ES-I3 (cell line): ENCODE measurements at regions not wholly inside any gene's neighbourhood (a gene's known extent, or its start where the extent isn't known, plus 50 kb on each side); places are given as distances from the start of the nearest gene placed in this dataset.

Experiments
- H3K36me3 ChIP-seq: 2 replicates; pipeline ENCODE4 v1.6.1; 2013; ENCODE audit warnings: mild to moderate bottlenecking, low read length, control low read depth, moderate library complexity; ENCODE audit not compliant: insufficient read depth
- H3K4me1 ChIP-seq: 2 replicates; pipeline ENCODE4 v1.6.1; 2013; ENCODE audit warnings: mild to moderate bottlenecking, control low read depth, low read length; ENCODE audit not compliant: insufficient read depth
- H3K9ac ChIP-seq: 2 replicates; pipeline ENCODE4 v1.6.1; 2013; ENCODE audit warnings: low read depth, mild to moderate bottlenecking, low read length, moderate library complexity
- H3K9me3 ChIP-seq: 2 replicates; pipeline ENCODE4 v1.6.1; 2013; ENCODE audit warnings: mild to moderate bottlenecking, low read length, moderate library complexity; ENCODE audit not compliant: control insufficient read depth, insufficient read depth

- Histone ChIP-seq H3K36me3 (no peaks in the 10 kb centered on the region), H3K4me1 (no peaks in the 10 kb centered on the region), H3K9me3 (no peaks in the 10 kb centered on the region), H3K9ac (no peak overlapping the region)
Measured at GRCh38 chr1:36609241-36610027, 126.7 kb upstream of the CSF3R start.

GRCh38 chr1:36608272-36608671 lies 125.6 kb upstream of the CSF3R start:
- Histone ChIP-seq H3K9ac (no peak overlapping the region), H3K4me1 (no peaks in the 10 kb centered on the region), H3K36me3 (no peaks in the 10 kb centered on the region), H3K9me3 (no peaks in the 10 kb centered on the region)

DNA sequence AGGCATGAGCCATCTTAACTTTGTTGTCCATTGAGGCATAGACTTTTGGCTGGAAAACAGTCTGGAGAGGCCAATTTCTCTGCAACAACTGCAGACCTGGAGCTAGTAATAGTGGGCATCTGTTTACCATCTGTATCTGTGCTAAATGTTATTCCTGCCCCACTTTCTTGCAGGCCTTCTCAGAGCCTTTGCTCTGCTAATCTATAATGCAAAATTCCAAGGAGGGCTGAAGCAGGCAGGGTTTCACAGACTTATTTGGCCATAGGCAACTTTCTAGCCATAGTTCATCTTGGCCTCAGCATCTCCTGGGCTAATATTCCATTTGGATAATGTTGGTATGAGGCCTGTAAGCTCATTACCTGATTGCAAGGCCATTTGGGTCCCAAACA lies 124.5 kb upstream of the CSF3R start:
- no peak overlapping the region for H3K9ac ChIP-seq

DNA sequence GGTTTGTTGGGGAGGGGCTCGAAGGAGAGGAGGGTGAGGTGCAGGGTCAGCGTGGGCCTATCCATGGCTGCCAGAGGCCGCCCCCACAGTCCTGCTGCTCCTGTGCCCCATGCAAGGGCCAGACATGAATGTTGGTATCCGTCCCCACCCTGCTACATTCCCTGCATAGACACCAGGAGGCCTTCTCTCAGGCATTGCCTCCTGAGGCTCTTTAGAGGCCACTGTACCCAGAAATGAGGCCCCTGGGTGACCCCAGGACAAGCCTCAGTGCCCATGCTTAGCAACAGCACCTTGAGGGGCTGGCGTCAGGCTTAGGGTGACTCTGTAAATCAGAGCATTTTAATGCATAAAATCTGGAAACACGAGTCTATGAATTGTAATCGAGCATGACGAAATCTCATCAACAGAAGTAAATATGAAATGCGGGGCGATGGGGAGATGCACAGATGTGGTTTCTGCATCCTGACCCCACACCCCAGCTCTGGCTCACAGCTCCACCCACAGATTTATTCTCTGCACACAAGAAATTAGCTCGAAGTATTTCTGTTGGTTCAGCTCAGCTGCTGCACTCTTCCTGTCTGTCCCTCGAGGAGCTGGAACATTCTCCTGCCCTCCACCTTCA lies 124.0 kb upstream of the CSF3R start:
- H3K9ac ChIP-seq, result no peak overlapping the region
- H3K4me1 ChIP-seq, result no peaks in the 10 kb centered on the region
- no peaks in the 10 kb centered on the region for H3K36me3 ChIP-seq
- no peaks in the 10 kb centered on the region for H3K9me3 ChIP-seq

More for the DNA sequence above, 124.5 kb upstream of the CSF3R start:
- Histone ChIP-seq H3K9me3 (no peaks in the 10 kb centered on the region), H3K4me1 (no peaks in the 10 kb centered on the region), H3K36me3 (no peaks in the 10 kb centered on the region)

DNA sequence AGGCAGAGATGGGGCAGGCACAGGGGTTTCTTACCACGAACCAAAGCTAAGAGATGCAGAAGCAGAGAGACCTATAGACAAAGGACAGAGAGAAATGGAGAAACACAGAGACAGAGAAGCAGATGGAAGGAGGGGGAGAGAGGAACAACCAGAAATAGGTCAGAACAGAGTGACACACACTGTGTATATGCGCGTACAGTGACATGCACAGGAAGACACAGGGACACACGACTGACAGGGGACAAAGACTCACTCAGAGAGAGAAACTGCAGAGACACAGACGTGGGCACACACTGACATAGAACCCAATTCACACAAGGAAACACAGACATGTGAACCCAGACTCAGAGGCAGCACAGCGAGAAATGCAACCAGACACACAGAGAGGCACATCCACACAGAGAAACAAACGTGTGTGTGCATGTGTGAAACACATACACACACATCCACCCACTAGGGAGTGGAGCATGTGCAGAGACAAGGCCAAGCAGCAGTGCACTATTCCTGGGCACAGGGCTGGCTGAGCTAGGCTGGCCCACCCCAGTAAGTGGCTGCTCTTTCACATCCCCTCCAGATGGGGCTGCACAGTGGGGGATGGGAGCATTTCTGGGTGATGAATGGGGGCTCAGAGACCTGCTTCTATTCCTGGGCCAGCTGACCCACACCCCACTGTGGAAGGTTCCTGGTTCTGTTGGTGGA lies 123.4 kb upstream of the CSF3R start:
- Histone ChIP-seq H3K36me3 (no peaks in the 10 kb centered on the region), H3K9ac (no peak overlapping the region), H3K9me3 (no peaks in the 10 kb centered on the region), H3K4me1 (no peaks in the 10 kb centered on the region)

DNA sequence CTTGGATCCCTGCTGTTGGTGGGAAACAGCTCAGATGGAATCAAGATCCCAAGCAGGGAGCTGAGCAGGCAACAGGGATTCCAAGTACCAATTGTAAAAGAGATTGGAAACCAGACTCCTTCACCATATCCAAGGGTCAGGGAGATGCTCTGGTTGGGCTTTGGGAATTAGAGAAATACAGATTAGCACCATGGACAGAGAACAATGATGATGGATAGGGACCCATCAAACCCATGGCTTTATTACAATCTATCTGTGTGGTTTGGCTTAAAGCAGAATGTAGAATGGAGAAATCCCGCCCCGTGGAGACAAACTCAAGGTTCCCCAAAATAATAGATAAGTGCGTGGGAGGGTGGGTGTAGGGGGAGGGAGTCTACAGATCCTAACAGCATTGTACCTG lies 120.7 kb upstream of the CSF3R start:
- no peak overlapping the region for H3K9ac ChIP-seq
- no peaks in the 10 kb centered on the region for H3K9me3 ChIP-seq
- no peaks in the 10 kb centered on the region for H3K36me3 ChIP-seq
- no peaks in the 10 kb centered on the region for H3K4me1 ChIP-seq

- H3K36me3 ChIP-seq, result no peaks in the 10 kb centered on the region
- H3K9me3 ChIP-seq, result no peaks in the 10 kb centered on the region
- H3K9ac ChIP-seq, result no peak overlapping the region
- H3K4me1 ChIP-seq, result no peaks in the 10 kb centered on the region
Measured at GRCh38 chr1:36602184-36602583, 119.5 kb upstream of the CSF3R start.

DNA sequence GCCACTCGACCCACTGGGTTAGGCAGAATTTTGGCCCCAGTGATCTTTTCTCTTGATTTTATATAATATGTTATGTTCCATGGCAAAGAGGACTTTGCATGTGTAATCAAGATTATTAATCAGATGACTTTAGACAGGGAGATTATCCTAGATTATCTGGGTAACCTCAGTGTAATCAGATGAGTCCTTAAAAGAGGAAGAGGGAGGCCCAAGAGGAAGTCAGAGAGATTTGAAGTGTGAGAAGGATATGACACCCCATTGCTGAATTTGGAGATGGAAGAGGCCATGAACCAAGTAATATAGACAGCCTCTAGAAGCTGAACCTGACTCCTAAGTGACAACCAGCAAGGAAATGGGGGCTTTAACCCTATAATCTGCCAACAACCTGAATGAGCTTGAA lies 117.1 kb upstream of the CSF3R start:
- no peaks in the 10 kb centered on the region for H3K36me3 ChIP-seq
- H3K9me3 ChIP-seq, result no peaks in the 10 kb centered on the region
- H3K9ac ChIP-seq, result no peak overlapping the region
- H3K4me1 ChIP-seq, result no peaks in the 10 kb centered on the region

DNA sequence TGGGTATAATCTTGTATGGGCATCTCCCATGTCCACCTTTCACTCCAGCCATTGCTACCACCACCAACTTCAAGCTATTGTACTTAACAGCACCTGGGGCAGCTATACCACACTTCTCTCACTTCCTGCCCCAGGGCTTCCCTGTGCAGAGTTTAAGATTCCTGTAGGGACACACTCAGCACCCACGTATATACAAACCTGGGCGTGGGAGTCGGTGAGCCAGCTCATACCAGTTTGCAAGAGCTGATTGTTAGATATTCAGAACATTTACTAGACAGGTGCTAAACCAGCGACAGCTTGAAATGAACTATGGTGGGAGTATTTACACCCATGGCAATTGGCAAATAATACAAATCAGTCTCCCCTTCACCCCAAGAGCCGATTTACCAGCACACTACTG lies 114.8 kb upstream of the CSF3R start:
- no peaks in the 10 kb centered on the region for H3K36me3 ChIP-seq
- no peak overlapping the region for H3K9ac ChIP-seq
- no peaks in the 10 kb centered on the region for H3K4me1 ChIP-seq
- H3K9me3 ChIP-seq, result no peaks in the 10 kb centered on the region

GRCh38 chr1:36595921-36596320 lies 113.2 kb upstream of the CSF3R start:
- peaks cover 2% of the 10 kb centered on the region; the same call in 1 of the 2 replicates for H3K4me1 ChIP-seq

DNA sequence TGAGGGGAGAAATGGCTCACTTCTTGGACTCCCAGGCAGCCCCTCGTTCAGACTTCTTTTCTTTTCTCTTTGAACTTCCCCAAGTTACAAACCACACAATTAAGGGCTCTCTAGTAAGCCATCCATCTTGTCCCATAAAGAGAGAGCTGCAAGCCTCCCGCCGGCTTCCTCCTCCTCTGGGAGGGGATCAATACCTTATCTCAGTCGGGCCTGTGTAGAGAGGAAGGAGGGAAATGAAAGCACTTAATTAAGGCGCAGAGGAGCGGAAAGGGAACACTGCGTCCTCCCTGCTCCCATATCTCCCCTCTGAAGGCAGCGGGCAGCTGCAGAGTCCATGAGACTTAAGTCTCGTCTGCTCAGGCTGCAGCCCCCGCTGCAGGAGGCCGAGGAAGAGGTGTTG lies 112.6 kb upstream of the CSF3R start:
- Histone ChIP-seq H3K9me3 (no peaks in the 10 kb centered on the region), H3K4me1 (peaks cover 8% of the 10 kb centered on the region; the same call in 1 of the 2 replicates), H3K9ac (no peak overlapping the region), H3K36me3 (no peaks in the 10 kb centered on the region)

More at GRCh38 chr1:36595921-36596320, 113.2 kb upstream of the CSF3R start:
- Histone ChIP-seq H3K9ac (no peak overlapping the region), H3K36me3 (no peaks in the 10 kb centered on the region), H3K9me3 (no peaks in the 10 kb centered on the region)

GRCh38 chr1:36594023-36594422 lies 111.3 kb upstream of the CSF3R start:
- H3K4me1 ChIP-seq, result peaks cover 12% of the 10 kb centered on the region
- no peak overlapping the region for H3K9ac ChIP-seq
- no peaks in the 10 kb centered on the region for H3K9me3 ChIP-seq
- no peaks in the 10 kb centered on the region for H3K36me3 ChIP-seq

- Histone ChIP-seq H3K9me3 (no peaks in the 10 kb centered on the region), H3K9ac (peak overlapping the region; percentile 13; the same call in 1 of the 2 replicates), H3K4me1 (peaks cover 25% of the 10 kb centered on the region), H3K36me3 (no peaks in the 10 kb centered on the region)
Measured at GRCh38 chr1:36591278-36591677, 108.6 kb upstream of the CSF3R start.

GRCh38 chr1:36590771-36591170 lies 108.1 kb upstream of the CSF3R start:
- Histone ChIP-seq H3K9ac (peak overlapping the region; percentile 13; the same call in 1 of the 2 replicates), H3K4me1 (peaks cover 30% of the 10 kb centered on the region), H3K9me3 (no peaks in the 10 kb centered on the region), H3K36me3 (no peaks in the 10 kb centered on the region)

DNA sequence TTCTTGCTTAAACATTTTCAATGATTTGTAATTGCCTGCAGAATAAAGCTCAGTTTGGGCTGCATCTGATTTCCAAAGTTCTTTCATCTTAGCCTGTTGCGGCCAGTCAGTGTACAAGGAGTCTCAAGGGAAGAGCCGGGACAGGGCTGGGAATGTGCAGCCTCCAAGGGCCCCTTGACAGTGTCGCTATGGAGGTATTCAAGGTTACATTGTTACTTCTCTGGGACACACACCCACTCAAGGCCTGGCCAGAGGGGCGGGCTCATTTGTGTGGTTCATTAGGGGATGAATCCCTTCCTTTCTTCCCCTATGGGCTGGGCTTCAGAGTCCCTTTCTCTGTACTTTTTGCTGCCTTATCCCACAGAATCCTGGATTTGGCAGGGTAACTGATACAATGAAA lies 107.6 kb upstream of the CSF3R start:
- Histone ChIP-seq H3K9ac (no peak overlapping the region), H3K9me3 (no peaks in the 10 kb centered on the region), H3K36me3 (no peaks in the 10 kb centered on the region), H3K4me1 (peaks cover 34% of the 10 kb centered on the region)
